HEK293 (cell line): ENCODE measurements at regions not wholly inside any gene's neighbourhood (a gene's known extent, or its start where the extent isn't known, plus 50 kb on each side); places are given as distances from the start of the nearest gene placed in this dataset.

Experiments
- CTCF ChIA-PET: fragments of 350-600 bp; formaldehyde crosslinking; extraction: SDS; loops from one replicate; lab custom pipeline; 2021; ENCODE audit warnings: antibody characterized with exemption; lab: Yijun Ruan, JAX
- POLR2A ChIA-PET: fragments of 300-600 bp; formaldehyde crosslinking; extraction: SDS; loops from one replicate; lab custom pipeline; 2020; ENCODE audit warnings: antibody characterized with exemption, inconsistent platforms; lab: Yijun Ruan, JAX
- H3K27ac ChIP-seq: fragments of 200-500 bp; sonication (Bioruptor generic); 2 replicates; pipeline ENCODE4 v1.5.1; 2014; ENCODE audit warnings: low read depth, low read length, control low read depth, inconsistent platforms; ENCODE audit errors: extremely low read depth
- H3K36me3 ChIP-seq, 2 experiments: fragments of 200-500 bp in 1 of 2; sonication (Bioruptor generic) in 1 of 2; 1 replicate in 1 of 2; 2 replicates in 1 of 2; pipeline ENCODE4 v1.5.1; 2014 to 2017; ENCODE audit warnings: inconsistent platforms in 2 of 2, low read length in 2 of 2; ENCODE audit not compliant: control insufficient read depth in 2 of 2, insufficient read depth in 1 of 2
- H3K4me1 ChIP-seq: fragments of 200-500 bp; sonication (Bioruptor generic); 2 replicates; pipeline ENCODE4 v1.5.1; 2014; ENCODE audit warnings: mild to moderate bottlenecking, low read length, inconsistent platforms; ENCODE audit not compliant: control insufficient read depth, insufficient read depth
- H3K4me3 ChIP-seq: 2 replicates; pipeline ENCODE4 v1.5.1; 2011; ENCODE audit warnings: low read depth, mild to moderate bottlenecking, control low read depth, low read length, moderate library complexity
- H3K9me3 ChIP-seq: fragments of 200-500 bp; sonication (Bioruptor generic); 2 replicates; pipeline ENCODE4 v1.5.1; 2014; ENCODE audit warnings: low read depth, low read length, inconsistent platforms; ENCODE audit not compliant: control insufficient read depth, insufficient read depth
- KLF16 ChIP-seq: fragments of 450-650 bp; formaldehyde crosslinking; IDR thresholded peaks from 2 replicates; pipeline ENCODE4 v1.5.1; 2017; ENCODE audit warnings: missing biosample characterization, missing genetic modification characterization
- SETDB1 ChIP-seq: IDR thresholded peaks from one replicate; pipeline ENCODE4 v1.6.1; 2017; ENCODE audit warnings: mild to moderate bottlenecking, low read length, moderate library complexity, mixed read lengths; ENCODE audit not compliant: insufficient read length
- ZBTB11 ChIP-seq: fragments of 450-650 bp; formaldehyde crosslinking; conservative IDR thresholded peaks from 2 replicates; pipeline ENCODE4 v1.5.1; 2016; ENCODE audit warnings: low read depth, missing biosample characterization, missing genetic modification characterization
- ZBTB6 ChIP-seq: fragments of 450-650 bp; formaldehyde crosslinking; IDR thresholded peaks from 2 replicates; pipeline ENCODE4 v1.5.1; 2017; ENCODE audit warnings: missing biosample characterization, missing genetic modification characterization
- ZFHX2 ChIP-seq: fragments of 450-650 bp; formaldehyde crosslinking; conservative IDR thresholded peaks from 2 replicates; pipeline ENCODE4 v1.5.1; 2016; ENCODE audit warnings: missing biosample characterization, missing genetic modification characterization
- ZFP37 ChIP-seq: fragments of 450-650 bp; formaldehyde crosslinking; IDR thresholded peaks from 2 replicates; pipeline ENCODE4 v1.5.1; 2016; ENCODE audit warnings: missing biosample characterization, missing genetic modification characterization
- ZNF114 ChIP-seq: fragments of 450-650 bp; formaldehyde crosslinking; IDR thresholded peaks from 2 replicates; pipeline ENCODE4 v1.5.0; 2017; ENCODE audit warnings: missing biosample characterization, missing genetic modification characterization
- ZNF140 ChIP-seq: fragments of 450-650 bp; formaldehyde crosslinking; IDR thresholded peaks from 2 replicates; pipeline ENCODE4 v1.5.1; 2016; ENCODE audit warnings: missing biosample characterization, missing genetic modification characterization
- ZNF148 ChIP-seq: fragments of 450-650 bp; formaldehyde crosslinking; IDR thresholded peaks from 2 replicates; pipeline ENCODE4 v1.5.0; 2017; ENCODE audit warnings: missing biosample characterization, missing genetic modification characterization, borderline replicate concordance
- ZNF2 ChIP-seq: fragments of 450-650 bp; formaldehyde crosslinking; IDR thresholded peaks from 2 replicates; pipeline ENCODE4 v1.5.1; 2016; ENCODE audit warnings: missing biosample characterization, missing genetic modification characterization
- ZNF223 ChIP-seq: fragments of 450-650 bp; formaldehyde crosslinking; IDR thresholded peaks from 2 replicates; pipeline ENCODE4 v1.5.1; 2016; ENCODE audit warnings: missing biosample characterization, missing genetic modification characterization
- ZNF266 ChIP-seq: fragments of 450-650 bp; formaldehyde crosslinking; IDR thresholded peaks from 2 replicates; pipeline ENCODE4 v1.5.1; 2016; ENCODE audit warnings: missing biosample characterization, missing genetic modification characterization, low read depth
- ZNF513 ChIP-seq: fragments of 450-650 bp; IDR thresholded peaks from 2 replicates; pipeline ENCODE4 v1.5.1; 2018; ENCODE audit warnings: missing biosample characterization, missing genetic modification characterization
- ZNF529 ChIP-seq: fragments of 450-650 bp; formaldehyde crosslinking; IDR thresholded peaks from 2 replicates; pipeline ENCODE4 v1.5.1; 2017; ENCODE audit warnings: missing genetic modification characterization, missing biosample characterization; ENCODE audit not compliant: insufficient replicate concordance
- ZNF549 ChIP-seq: fragments of 450-650 bp; IDR thresholded peaks from 2 replicates; pipeline ENCODE4 v1.5.1; 2018; ENCODE audit warnings: missing biosample characterization, missing genetic modification characterization, mild to moderate bottlenecking, inconsistent platforms, moderate library complexity
- ZNF555 ChIP-seq: fragments of 450-650 bp; formaldehyde crosslinking; conservative IDR thresholded peaks from 2 replicates; pipeline ENCODE4 v1.5.1; 2017; ENCODE audit warnings: missing biosample characterization, mild to moderate bottlenecking, missing genetic modification characterization, inconsistent platforms
- ZNF664 ChIP-seq: fragments of 450-650 bp; formaldehyde crosslinking; IDR thresholded peaks from 2 replicates; pipeline ENCODE4 v1.5.1; 2016; ENCODE audit warnings: missing biosample characterization, missing genetic modification characterization
- ZNF707 ChIP-seq: fragments of 450-650 bp; formaldehyde crosslinking; IDR thresholded peaks from 2 replicates; pipeline ENCODE4 v1.5.1; 2016; ENCODE audit warnings: missing biosample characterization, missing genetic modification characterization
- ZNF76 ChIP-seq: fragments of 450-650 bp; formaldehyde crosslinking; IDR thresholded peaks from 2 replicates; pipeline ENCODE4; 2016; ENCODE audit warnings: low read depth, missing biosample characterization, missing genetic modification characterization, borderline replicate concordance
- ZNF768 ChIP-seq: fragments of 450-650 bp; formaldehyde crosslinking; IDR thresholded peaks from 2 replicates; pipeline ENCODE4 v1.5.1; 2018; ENCODE audit warnings: missing biosample characterization, mild to moderate bottlenecking, missing genetic modification characterization
- TF ChIP-seq, protein P1 (sequence below): fragments of 450-650 bp; formaldehyde crosslinking; IDR thresholded peaks from 2 replicates; pipeline ENCODE4 v1.5.1; 2017; ENCODE audit warnings: missing biosample characterization, missing genetic modification characterization

GRCh38 chr6:145025488-145025887, 709.8 kb downstream of the EPM2A start:
- ChIA-PET CTCF (interaction anchor here (0.7 kb wide), 2 partner anchors 440 kb away, joined by 3 to 4 read pairs; no protein-coding TSS in a partner anchor), POLR2A (no interaction called here)
- H3K4me1 ChIP-seq: no peaks in the 10 kb centered on the region
- H3K4me3 ChIP-seq: no peak overlapping the region
- H3K27ac ChIP-seq: no peak overlapping the region
- H3K36me3 ChIP-seq: no peaks in the 10 kb centered on the region
- TF ChIP-seq ZNF148 (tag by site-specific recombination) (no peak), SETDB1 (peak; percentile 58), ZNF2 (no peak), ZNF76 (tag by site-specific recombination) (no peak), ZNF664 (tag by site-specific recombination) (no peak), ZNF707 (tag by site-specific recombination) (no peak), ZNF529 (no peak), ZNF513 (no peak)
- H3K9me3 ChIP-seq: no peaks in the 10 kb centered on the region

- Histone ChIP-seq H3K9me3 (no peaks in the 10 kb centered on the region), H3K4me3 (no peak overlapping the region)
- TF ChIP-seq ZNF768 (tag by site-specific recombination) (no peak), ZBTB6 (tag by site-specific recombination) (no peak), ZNF2 (no peak), ZFHX2 (no peak), ZNF266 (no peak), ZNF664 (tag by site-specific recombination) (no peak), ZNF114 (tag by site-specific recombination) (no peak), ZNF555 (tag by site-specific recombination) (no peak), ZNF529 (no peak), ZNF223 (tag by site-specific recombination) (no peak), ZNF549 (tag by site-specific recombination) (no peak), ZFP37 (tag by site-specific recombination) (no peak), KLF16 (tag by site-specific recombination) (no peak), ZBTB11 (tag by site-specific recombination) (no peak), ZNF140 (tag by site-specific recombination) (no peak)
- TF ChIP-seq, protein P1, sequence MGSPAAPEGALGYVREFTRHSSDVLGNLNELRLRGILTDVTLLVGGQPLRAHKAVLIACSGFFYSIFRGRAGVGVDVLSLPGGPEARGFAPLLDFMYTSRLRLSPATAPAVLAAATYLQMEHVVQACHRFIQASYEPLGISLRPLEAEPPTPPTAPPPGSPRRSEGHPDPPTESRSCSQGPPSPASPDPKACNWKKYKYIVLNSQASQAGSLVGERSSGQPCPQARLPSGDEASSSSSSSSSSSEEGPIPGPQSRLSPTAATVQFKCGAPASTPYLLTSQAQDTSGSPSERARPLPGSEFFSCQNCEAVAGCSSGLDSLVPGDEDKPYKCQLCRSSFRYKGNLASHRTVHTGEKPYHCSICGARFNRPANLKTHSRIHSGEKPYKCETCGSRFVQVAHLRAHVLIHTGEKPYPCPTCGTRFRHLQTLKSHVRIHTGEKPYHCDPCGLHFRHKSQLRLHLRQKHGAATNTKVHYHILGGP (tag by site-specific recombination): no peak
- TF ChIP-seq, all 188 proteins: peak for 0
- no peaks in the 10 kb centered on the region for H3K36me3 ChIP-seq
- CTCF ChIA-PET: interaction anchor here (0.6 to 0.7 kb wide), 2 partner anchors 78 to 441 kb away, joined by 3 to 6 read pairs; no protein-coding TSS in a partner anchor
- no peak overlapping the region for H3K27ac ChIP-seq
- H3K4me1 ChIP-seq: no peaks in the 10 kb centered on the region
- POLR2A ChIA-PET: no interaction called here
Measured at GRCh38 chr6:145026267-145026679, 709.0 kb downstream of the EPM2A start.
